ENCODE measurements at regions not wholly inside any gene's neighbourhood (a gene's known extent, or its start where the extent isn't known, plus 50 kb on each side); places are given as distances from the start of the nearest gene placed in this dataset.
A peak's percentile ranks its signal among the peaks of the same experiment; 100 is the strongest.
"Not testable (repeated sequence)": the region's sequence is repeated elsewhere in the genome, so short reads cannot be mapped to it uniquely, and the experiment has no call there.

DNA sequence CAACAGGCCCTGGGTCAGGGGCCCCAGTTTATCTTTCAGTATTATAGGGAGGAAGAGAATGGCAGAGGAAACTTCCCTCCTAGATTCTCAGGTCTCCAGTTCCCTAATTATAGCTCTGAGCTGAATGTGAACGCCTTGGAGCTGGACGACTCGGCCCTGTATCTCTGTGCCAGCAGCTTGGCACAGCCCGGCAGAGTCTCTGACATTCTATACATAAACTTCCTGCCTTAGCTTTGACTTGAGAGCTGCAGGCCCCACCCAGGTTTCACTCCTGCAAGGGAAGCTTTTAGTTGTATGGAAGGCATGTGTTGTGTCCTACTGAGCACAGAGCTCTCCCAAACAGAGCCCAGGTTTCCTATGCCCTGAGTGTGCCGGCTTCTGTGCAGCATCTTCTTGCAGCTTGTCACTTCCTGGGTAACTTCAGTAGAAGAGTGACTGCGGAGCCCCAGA is 205.6 kb upstream of the PRSS58 start:
- no peak for DNase-seq

DNA sequence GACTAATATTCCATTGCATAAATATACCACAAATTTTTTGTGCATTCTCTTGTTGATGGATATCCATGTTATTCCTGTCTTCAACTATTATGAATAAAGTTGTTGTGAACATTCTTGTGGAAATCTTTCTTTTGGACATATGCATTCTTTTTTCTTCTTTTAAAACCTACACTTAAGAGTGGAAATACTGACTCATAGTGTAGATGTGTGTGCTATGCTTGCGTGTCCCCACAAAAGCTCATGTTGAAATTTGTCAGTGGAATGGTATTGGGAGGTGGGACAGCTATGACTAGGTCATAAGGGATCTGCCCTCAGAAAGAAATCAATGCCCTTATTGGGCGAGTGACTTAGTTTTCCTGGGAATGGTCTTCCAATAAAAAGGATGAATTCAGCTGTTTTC is 203.6 kb upstream of the PRSS58 start:
- DNase-seq = no peak

GRCh38 chr7:142460402-142461117 is 202.7 kb upstream of the PRSS58 start:
- no peak for DNase-seq

GRCh38 chr7:142459551-142459963 is 201.7 kb upstream of the PRSS58 start:
- DNase-seq = peak; percentile 40

GRCh38 chr7:142457146-142457703 is 199.4 kb upstream of the PRSS58 start:
- DNase-seq = no peak

DNA sequence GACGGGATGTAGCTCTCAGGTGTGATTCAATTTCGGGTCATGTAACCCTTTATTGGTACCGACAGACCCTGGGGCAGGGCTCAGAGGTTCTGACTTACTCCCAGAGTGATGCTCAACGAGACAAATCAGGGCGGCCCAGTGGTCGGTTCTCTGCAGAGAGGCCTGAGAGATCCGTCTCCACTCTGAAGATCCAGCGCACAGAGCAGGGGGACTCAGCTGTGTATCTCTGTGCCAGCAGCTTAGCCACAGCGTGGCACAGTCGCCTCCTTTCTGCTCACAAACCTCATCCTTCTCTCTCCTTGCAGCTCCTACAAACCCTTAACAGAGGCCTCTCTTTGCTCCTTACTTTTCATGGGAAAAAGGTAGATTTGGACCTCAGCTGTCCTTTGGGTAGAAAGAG is 197.5 kb upstream of the PRSS58 start:
- DNase-seq = no peak

- DNase-seq = no peak
Measured at GRCh38 chr7:142454862-142455261, 197.0 kb upstream of the PRSS58 start.

GRCh38 chr7:142452791-142453190 is 194.9 kb upstream of the PRSS58 start:
- no peak for DNase-seq

DNA sequence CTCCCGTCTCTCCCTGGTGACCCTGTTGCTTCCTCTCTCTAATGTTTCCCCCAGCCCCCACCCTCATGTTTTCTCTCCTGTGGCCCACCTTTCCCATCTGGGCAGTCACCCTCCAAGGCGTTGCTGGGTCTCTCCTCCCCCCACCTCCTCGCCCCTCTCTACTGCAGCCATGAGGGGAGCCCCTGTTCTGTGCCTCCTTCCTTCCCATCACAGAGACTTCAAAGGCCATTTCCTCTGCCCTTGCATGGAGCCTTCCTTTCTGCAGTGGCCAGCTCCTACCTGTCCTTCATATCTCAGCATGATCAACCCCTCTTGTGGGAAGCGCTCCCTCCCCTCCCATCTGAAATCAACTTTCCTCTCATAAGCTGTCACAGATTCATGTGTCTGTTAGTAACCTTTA is 194.0 kb upstream of the PRSS58 start:
- no peak for DNase-seq

- DNase-seq = no peak
Measured at GRCh38 chr7:142451296-142451695, 193.4 kb upstream of the PRSS58 start.

DNA sequence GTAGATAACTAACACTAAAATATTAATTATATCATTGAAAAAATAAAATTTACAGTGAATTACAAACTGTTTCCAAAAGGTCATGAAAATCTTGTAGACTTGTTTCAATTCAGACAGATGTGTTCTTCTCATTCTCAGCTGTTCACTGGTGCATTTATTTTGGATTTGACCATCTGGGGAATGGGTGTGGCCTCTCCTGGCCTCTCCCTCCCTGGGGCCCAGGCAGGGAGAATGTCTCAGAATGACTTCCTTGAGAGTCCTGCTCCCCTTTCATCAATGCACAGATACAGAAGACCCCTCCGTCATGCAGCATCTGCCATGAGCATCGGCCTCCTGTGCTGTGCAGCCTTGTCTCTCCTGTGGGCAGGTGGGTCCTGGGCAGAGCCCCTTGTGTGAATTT is 192.8 kb upstream of the PRSS58 start:
- no peak for DNase-seq

GRCh38 chr7:142450206-142450605 is 192.3 kb upstream of the PRSS58 start:
- DNase-seq = no peak

- not testable (repeated sequence) for DNase-seq
Measured at GRCh38 chr7:142448857-142449256, 191.0 kb upstream of the PRSS58 start.

GRCh38 chr7:142447762-142448161 is 189.9 kb upstream of the PRSS58 start:
- no peak for DNase-seq

GRCh38 chr7:142445019-142445686 is 187.3 kb upstream of the PRSS58 start:
- DNase-seq = no peak

DNA sequence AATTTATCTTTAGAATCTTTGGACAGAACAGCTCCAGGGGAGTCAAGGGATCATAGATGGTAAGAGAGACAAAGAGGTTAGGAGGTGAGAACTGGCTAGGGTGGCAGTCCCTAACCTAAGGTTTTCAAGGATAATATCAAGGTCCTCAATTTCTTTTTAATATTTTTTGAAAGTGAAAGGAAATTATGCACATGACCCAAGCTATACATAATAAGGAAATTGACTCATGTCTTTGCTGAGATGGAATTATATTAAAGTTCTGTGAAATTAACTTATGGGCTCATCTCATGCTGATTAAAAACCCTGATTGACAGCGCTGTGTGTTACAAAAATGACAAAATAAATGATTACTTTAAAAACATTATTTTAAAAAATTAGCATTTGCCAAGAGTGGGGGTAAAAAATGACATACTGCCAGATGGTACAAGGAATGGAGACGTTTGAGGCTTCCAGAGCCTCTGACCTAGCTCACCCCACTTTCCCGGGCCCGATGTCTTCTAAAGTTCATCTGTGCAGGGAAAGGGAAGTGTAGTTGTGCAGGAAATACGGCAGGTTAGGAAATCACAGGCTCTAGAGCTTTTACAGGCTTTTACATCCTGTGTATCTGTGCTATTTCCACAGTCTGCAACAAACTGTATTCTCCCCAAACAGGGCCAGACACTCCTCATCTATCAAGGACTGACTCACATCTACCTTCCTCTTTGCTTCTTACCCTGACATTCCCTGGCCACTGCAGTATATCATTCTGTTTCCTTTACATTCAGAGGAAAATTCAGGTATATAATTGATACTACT is 185.6 kb upstream of the PRSS58 start:
- DNase-seq = no peak

DNA sequence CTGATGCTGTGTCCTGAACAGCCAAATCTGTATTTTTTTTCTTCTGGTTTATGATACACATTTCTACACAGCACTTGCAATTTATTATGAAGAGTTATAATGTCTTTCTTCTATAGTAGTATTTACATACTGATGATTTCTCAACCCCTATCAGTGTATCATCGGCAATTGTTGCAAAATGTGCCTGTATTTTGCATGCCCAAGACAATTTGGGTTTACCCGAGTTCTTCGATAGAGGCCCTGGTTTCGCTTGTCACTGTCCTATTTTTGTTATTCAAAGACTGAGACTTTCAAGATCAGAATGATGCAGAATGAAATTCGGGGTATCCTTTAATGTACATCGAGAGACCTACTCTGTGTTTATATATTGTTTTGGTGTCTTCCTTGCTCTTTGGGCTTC is 184.5 kb upstream of the PRSS58 start:
- DNase-seq = no peak

GRCh38 chr7:142440906-142441411 is 183.1 kb upstream of the PRSS58 start:
- no peak for DNase-seq

- DNase-seq = no peak
Measured at GRCh38 chr7:142440219-142440905, 182.5 kb upstream of the PRSS58 start.

- DNase-seq = no peak
Measured at GRCh38 chr7:142439739-142440138, 181.9 kb upstream of the PRSS58 start.

GRCh38 chr7:142438923-142439515 is 181.2 kb upstream of the PRSS58 start:
- no peak for DNase-seq

- DNase-seq = peak; percentile 26
Measured at GRCh38 chr7:142438235-142438922, 180.5 kb upstream of the PRSS58 start.

All from COR-L47 (cell line).